GM18520 (cell line): ENCODE measurements at regions not wholly inside any gene's neighbourhood (a gene's known extent, or its start where the extent isn't known, plus 50 kb on each side); places are given as distances from the start of the nearest gene placed in this dataset.
"Not testable (repeated sequence)": the region's sequence is repeated elsewhere in the genome, so short reads cannot be mapped to it uniquely, and the experiment has no call there.

Source experiments
- ATAC-seq: cut with Tn5 transposase; IDR thresholded peaks from one replicate; pipeline ENCODE4 v1.9.1; 2021; ENCODE audit not compliant: unreplicated experiment

GRCh38 chr18:1267021-1267420, 362.4 kb downstream of the ADCYAP1 start:
- ATAC-seq, result no peak

- ATAC-seq, result no peak
Measured at GRCh38 chr18:1270081-1270480, 365.4 kb downstream of the ADCYAP1 start.

DNA sequence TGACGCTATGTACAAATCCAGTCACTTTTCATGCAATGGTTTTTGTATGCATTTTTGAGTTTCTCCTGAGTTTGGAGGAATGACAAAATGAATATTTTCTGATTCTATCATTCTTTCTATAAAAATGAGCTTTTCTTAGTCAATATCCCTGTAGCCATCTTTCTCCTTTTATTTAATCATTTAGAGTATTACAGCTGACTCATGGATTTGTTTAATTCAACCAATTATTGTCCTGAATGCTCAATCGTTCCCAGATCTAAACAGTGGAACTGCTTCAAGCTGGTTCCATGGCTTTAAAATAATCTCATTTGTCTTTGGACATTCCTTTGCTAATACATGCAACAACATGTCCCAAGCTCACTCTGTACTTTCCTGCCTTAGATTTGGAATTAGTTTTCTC, 368.8 kb downstream of the ADCYAP1 start:
- ATAC-seq, result no peak

GRCh38 chr18:1292167-1292566, 387.5 kb downstream of the ADCYAP1 start:
- ATAC-seq, result no peak

- ATAC-seq, result no peak
Measured at GRCh38 chr18:1294229-1294628, 389.6 kb downstream of the ADCYAP1 start.

DNA sequence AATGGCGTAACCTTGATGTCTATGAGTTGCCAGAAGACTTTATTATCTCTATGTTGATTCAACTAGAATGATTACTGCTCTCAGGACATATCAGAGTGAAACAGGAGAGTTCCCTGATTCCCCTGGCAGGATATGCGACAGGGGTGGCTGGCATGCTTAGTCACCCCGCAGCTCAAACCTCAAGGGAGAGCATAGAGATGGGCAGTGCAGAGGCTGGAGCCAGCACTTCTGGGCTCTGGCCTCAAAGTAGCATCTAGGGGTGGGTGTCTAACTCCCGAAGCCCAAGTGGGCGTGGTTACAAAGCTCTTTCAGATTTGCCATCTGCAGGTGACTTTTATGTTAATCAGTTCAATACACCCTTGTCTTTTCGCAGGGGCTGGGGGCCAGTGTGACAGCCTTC, 391.6 kb downstream of the ADCYAP1 start:
- ATAC-seq, result no peak

DNA sequence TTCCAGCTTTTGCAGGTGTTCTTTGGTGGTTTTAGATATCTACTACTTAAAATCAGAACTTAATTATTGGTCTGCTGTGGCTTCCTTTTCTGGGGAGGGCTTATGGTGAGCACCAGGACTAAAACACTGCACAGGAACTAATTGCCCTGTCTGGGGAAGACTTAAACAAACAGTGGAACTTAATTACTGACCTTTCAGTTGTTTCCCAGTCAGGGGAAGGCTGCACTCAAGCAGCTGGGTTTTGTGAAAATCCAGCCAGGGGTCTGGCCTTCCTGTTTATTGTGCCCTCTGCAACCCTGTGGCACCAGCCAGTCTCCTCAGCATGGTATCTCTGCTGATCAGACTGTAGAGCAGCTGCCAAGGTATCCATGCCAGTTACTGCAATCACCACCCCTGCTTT, 398.2 kb downstream of the ADCYAP1 start:
- ATAC-seq, result no peak

DNA sequence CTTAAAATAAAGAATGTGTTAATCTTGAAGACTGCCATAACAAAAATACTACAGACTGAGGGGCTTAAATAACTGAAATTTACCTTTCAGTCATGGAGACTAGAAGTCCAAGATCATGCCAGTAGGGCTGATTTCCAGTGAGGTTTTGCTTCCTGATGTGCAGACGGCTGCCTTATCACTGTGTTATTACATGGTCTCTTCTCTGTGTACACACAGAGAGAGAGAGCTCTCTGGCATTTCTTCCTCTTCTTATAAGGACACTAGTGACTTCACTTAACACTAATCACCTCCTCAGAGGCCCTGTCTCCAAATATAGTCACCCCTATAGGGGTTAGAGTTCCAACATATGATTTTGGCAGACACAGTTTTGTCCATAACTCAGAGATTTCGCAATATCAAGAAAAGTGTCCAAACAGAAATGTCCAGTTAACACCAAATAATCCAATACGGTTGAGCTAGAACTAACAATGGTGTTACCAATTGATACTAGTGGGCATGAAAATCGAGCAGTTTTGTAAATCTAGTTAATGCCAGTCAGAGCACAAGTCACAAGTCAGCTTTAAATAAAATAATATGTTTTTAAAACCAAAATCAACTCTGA, 399.8 kb downstream of the ADCYAP1 start:
- no peak for ATAC-seq

DNA sequence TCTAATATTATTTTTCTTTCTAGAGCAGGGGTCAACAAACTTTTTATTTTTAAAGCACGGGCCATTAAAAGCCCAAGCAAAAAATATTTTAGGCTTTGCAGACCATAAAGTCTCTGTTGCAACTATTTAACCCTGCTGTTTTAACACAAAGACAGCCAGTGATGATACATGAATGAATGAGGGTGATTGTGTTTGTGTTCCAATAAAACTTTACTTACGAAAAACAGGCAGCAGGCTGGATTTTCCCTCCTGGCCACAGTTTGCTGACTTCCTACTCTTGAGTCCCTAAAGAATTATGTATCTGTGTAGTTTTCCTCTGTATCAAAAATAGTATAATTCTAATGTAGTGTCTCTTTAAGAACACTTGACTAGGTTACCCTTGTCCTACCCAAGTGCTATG, 402.0 kb downstream of the ADCYAP1 start:
- ATAC-seq, result no peak

DNA sequence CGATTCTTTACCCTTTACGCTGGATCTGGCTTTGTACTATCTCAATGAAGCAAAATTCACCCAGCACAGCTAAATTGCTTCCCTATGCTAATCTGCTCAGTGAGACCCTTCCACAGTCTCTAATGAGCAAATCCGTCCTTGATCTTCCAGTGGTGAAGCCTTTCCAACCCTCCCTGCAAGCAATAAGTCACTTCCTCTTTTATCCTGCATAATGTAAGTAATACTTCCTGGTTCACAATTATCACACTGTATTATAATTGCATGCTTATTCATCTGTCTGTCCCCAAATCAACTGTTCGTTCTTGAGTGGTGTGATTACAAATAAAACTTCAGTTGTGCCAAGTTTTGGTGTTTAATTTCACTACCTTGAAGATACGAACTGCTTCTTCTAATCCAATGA, 404.0 kb downstream of the ADCYAP1 start:
- no peak for ATAC-seq

- no peak for ATAC-seq
Measured at GRCh38 chr18:1311376-1311775, 406.7 kb downstream of the ADCYAP1 start.

- ATAC-seq, result not testable (repeated sequence)
Measured at GRCh38 chr18:1335345-1335744, 430.7 kb downstream of the ADCYAP1 start.

DNA sequence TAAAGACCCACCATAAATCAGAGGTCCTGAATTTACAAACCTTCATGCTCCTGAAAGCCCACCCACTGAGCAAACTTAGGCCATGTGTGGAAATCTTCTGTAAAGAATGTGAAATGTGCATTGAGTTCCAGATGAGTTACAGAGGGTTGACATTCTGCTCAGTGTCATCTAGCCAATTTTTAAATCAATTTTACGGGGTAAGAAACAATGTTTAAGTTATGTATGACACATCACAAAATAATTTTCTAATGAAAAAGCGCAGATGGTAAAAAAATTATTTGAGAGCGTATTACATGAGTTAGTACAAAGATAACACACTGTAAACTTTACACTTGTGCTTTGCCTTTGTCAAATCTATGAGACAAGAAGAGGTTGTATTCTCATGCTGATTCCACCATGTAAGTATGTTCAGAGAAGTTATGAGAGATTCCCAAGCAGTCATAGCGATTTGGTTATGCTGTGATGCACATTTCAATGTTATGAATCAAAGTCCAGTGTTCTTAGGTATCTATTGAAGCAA, 446.3 kb downstream of the ADCYAP1 start:
- no peak for ATAC-seq

DNA sequence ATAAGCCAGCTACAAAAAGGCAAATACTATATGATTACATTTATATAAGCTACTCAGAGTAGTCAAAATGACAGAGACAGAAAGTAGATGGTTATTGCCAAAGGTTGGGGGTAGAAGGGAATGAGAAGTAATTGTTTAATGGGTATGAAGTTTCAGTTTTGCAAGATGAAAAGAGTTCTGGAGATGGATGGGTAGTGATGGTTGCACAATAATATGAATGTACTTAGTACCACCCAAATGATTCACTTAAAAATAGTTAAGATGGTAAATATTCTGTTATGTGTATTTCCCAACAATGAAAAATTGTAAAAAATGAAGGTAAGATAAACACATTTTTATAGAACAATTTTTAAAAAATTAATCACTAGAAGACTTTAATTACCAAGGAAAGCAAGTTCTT, 448.4 kb downstream of the ADCYAP1 start:
- no peak for ATAC-seq

DNA sequence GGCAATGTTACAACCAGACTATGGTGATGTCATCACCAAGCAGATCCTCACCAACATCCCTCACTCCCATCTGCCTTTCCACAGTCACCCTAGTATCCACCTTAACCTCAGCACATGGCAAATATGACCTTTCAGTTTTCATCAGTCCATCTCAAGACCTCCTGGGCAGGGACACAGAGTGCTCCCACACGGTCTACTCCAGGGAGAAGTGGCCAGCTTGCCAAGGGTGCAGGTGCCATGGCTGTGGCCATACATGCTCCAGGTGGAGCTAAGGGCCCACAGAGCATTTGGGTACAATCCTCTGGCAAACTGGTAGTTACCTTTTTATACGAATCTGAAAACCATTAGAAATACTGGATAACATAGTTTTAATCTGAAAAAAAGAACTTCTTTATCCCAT, 453.1 kb downstream of the ADCYAP1 start:
- ATAC-seq, result no peak

DNA sequence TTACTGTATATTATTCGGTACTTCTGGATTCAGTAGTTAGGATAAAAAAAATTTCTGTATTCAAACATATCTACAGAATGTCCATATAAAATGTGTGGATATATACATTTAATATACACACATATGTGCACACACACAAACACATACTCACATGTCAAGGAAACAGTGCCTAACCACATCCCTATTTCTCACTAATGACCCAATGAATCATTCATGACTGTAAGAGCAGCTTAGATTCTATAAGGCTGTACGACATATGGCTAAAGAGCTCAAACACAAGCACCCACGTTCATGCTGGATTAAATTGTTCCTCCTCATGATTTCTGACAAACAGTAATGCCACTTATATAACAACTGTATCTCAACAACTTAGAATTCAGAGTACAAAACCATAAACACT, 457.3 kb downstream of the ADCYAP1 start:
- ATAC-seq, result no peak

- ATAC-seq, result no peak
Measured at GRCh38 chr18:1370552-1370951, 465.9 kb downstream of the ADCYAP1 start.

- no peak for ATAC-seq
Measured at GRCh38 chr18:1371724-1372123, 467.1 kb downstream of the ADCYAP1 start.

DNA sequence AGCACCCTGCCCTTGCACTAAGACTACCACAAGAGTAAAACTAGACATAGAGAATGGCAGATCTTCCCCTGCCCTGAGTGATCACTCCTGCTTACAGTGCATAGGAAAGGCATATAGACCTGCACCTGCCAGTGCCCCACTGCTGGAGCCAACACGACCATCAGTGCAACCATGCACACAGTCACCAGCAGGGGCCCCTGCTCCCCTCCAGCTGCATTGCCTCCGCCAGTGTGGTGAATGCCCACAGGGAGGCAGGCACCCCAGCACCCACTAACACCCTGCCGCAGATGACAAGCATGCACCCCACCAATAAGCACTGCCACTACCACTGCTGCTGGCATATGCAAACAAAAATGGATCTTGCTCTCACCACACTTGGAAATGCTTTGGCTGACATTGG, 478.8 kb downstream of the ADCYAP1 start:
- no peak for ATAC-seq

DNA sequence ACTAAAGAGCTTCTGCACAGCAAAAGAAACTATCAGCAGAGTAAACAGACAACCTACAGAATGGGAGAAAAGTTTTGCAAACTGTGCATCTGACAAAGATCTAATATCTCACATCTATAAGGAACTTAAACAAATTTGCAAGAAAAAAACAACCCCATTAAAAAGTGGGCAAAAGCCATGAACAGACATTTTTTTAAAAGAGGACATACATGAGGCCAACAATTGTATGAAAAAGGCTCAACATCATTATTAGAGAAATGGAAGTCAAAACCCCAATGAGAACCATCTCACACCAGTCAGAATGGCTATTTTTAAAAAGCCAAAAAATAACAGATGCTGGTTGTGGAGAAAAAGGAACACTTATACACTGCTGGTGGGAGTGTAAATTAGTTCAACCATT, 483.8 kb downstream of the ADCYAP1 start:
- not testable (repeated sequence) for ATAC-seq

DNA sequence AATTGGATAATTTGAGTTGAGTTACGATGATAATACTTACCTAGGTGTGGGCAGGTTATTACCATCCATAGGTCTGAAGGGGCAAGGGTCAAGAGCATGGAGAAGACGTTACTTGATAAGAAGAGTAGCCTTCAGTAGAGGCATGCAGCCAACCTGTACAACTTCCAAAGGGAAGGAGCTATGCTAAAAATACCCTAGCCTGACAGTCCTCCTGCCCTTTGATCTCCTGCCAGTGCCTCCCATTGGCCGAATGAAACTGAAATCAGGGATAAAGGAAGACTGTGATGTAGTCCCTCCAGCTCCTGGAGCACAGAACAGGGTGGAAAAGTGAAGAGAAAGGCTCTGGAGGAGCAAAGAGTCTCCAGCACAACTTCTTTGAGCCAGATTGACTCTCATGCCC, 487.4 kb downstream of the ADCYAP1 start:
- no peak for ATAC-seq

GRCh38 chr18:1392865-1393734, 488.4 kb downstream of the ADCYAP1 start:
- ATAC-seq, result no peak
